ENCODE measurements at regions not wholly inside any gene's neighbourhood (a gene's known extent, or its start where the extent isn't known, plus 50 kb on each side); places are given as distances from the start of the nearest gene placed in this dataset.
"Not testable (repeated sequence)": the region's sequence is repeated elsewhere in the genome, so short reads cannot be mapped to it uniquely, and the experiment has no call there.

DNA sequence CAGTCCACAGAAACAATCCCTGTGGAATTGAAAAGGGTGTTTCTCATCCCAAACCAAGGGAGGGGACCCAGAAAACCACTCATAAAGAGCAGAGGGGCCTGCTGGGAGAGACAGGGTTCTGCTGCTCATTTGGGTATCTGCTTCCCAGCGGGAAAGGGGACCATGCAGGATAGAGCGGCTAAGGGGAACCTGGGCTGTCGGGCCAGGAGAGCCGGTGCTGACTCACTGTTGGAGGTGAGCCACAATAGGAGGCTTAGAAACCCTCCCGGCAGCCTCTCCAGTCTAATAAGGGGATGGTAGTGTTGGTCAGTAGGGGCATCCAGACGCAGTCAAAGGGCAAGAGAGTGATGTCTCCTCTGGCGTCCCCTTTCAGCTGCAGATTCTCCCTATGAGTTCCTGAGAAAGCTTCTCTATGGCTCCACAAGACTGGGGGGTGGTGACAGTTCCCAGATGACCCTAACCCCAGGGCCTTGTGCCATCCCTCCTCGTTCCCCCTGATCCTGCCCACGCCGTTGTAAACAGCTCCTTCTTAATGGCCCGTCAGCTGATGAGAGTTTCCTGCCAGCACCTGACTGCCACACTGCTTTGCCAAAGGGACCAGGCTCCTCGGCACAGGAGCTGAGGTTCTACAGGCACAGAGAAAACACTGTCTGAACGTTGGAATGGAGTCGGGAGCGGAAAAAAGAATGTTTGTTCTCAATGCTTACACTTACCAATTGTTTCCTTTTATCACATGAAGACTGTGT lies 646.1 kb upstream of the DEFB115 start:
- Histone ChIP-seq H3K9me3 (replicated peaks in 1 of 11) (peaks cover 21 to 29% (median 25%) of the 10 kb centered on the region in 11 experiments), H4K20me1 (no peaks in the 10 kb centered on the region), H3K9ac (no peak overlapping the region), H3K4me3 (no peak overlapping the region), H3K27ac (no peak overlapping the region), H3K4me2 (no peak overlapping the region), H3K36me3 (no peaks in the 10 kb centered on the region), H3K27me3 (no peaks in the 10 kb centered on the region), H3K4me1 (no peaks in the 10 kb centered on the region)
- no peak for TF ChIP-seq Cebpa-rat (IDR thresholded peaks at IDR 0.05)

DNA sequence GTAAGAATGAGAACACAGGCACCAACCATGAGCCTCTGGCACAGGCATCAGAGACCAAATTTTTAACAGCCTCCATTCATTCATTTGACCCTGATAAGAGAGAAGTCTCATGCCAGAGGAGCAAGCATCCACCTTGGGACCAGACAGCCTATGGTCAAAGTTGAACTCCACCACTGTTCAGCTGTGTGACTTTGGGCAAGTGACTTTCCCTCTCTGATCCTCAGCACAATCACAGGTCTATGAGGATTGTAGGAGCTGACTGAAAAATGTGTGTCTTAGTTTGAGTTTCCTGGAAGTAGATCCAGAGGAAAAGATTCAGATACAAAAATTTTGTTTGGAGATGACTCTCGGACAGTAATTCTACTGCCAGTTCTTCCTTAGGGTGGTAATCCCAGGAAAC lies 645.1 kb upstream of the DEFB115 start:
- Histone ChIP-seq H3K36me3 (no peaks in the 10 kb centered on the region), H3K27me3 (no peaks in the 10 kb centered on the region), H3K9me3 (replicated peaks in 1 of 11) (peaks cover 12 to 19% (median 15%) of the 10 kb centered on the region in 11 experiments), H4K20me1 (no peaks in the 10 kb centered on the region), H3K4me3 (no peak overlapping the region), H3K4me2 (no peak overlapping the region), H3K27ac (no peak overlapping the region), H3K4me1 (no peaks in the 10 kb centered on the region), H3K9ac (no peak overlapping the region)
- TF ChIP-seq Cebpa-rat (IDR thresholded peaks at IDR 0.05), result no peak

DNA sequence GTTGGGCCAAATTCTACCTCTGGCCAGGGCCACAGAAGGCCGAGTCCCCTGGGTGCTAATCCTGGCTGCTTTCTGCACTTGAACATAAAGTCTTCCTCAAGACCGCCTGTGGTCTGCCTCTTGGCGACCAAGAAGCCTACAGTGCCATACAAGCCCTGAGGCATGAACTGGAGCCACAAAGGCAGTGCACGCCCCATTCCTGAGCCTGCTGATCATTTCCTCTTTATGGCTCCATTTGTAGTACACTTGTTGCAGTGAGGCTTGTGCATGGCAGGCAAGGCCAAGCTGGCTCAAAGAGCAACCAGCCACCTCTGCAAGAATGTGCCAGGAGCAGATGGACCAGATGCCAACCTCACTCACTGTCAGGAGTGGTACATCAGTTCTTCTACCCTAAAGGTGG lies 636.1 kb upstream of the DEFB115 start:
- H3K4me3 ChIP-seq; H3K36me3 ChIP-seq; H3K9me3 ChIP-seq (replicated peaks in 1 of 11); H3K9ac ChIP-seq; H3K4me1 ChIP-seq; H3K4me2 ChIP-seq; H4K20me1 ChIP-seq; H3K27ac ChIP-seq; H3K27me3 ChIP-seq: not testable (repeated sequence)

DNA sequence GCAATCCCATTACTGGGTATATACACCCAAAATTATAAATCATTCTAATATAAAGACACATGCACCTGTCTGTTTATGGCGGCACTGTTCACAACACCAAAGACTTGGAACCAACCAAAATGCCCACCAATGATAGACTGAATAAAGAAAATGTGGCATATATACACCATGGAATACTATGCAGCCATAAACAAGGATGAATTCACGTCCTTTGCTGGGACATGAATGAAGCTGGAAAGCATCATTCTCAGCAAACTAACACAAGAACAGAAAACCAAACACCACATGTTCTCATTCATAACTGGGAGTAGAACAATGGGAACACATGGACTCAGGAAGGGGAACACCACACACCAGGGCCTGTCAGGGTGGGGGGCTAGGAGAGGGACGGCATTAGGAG lies 633.2 kb upstream of the DEFB115 start:
- not testable (repeated sequence) for H3K9me3 ChIP-seq (replicated peaks in 1 of 11); H3K9ac ChIP-seq; H3K4me2 ChIP-seq; H3K27me3 ChIP-seq; H4K20me1 ChIP-seq; H3K36me3 ChIP-seq; H3K4me3 ChIP-seq; H3K27ac ChIP-seq; H3K4me1 ChIP-seq

DNA sequence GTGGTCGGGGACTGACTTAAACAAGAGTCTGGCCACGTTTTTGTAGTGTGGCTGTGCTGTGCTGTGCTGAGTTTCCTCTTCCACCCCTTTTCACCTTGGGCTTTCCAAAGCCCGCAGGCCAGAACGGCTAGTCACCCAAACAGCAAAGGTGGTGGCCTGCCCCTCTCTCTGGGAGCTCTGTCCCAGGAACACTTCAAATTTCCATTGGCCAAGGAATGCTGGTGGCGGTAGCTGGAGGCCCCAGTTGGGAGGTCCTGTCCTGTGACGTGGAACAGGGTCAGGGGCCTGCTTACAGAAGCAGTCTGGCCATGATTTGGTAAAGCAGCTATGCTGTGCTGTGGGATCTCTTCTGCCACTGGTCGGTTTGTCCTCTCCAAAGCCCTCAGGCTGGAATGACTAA lies 628.1 kb upstream of the DEFB115 start:
- H3K27me3 ChIP-seq; H3K36me3 ChIP-seq; H3K9ac ChIP-seq; H3K4me3 ChIP-seq; H3K4me2 ChIP-seq; H3K9me3 ChIP-seq (replicated peaks in 1 of 11); H3K27ac ChIP-seq; H4K20me1 ChIP-seq; H3K4me1 ChIP-seq: not testable (repeated sequence)

DNA sequence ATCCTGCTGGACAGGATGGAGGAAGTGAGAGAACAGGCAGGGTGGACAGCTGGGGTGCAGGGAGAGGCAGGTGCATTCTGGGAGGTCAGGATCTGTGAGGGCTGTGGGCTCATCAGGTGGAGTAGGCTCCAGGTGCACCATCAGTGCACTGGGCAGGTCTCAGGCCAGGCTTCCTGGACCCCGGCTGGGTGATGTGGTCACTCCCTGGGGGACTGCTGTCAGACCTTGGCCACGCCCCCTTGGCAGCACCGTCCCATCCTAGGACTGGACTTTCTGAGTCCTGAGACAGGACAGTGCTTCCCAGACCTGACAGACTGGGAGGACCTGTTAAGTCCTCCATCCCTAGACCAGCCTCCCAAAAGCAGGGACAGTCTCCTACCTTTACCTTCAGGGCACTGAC lies 626.7 kb upstream of the DEFB115 start:
- Histone ChIP-seq H3K9ac (no peak overlapping the region), H3K4me1 (no peaks in the 10 kb centered on the region), H3K4me3 (no peak overlapping the region), H3K4me2 (no peak overlapping the region), H3K36me3 (no peaks in the 10 kb centered on the region), H3K27ac (no peak overlapping the region), H3K9me3 (replicated peaks in 1 of 11) (no peaks in the 10 kb centered on the region), H4K20me1 (no peaks in the 10 kb centered on the region), H3K27me3 (no peaks in the 10 kb centered on the region)
- TF ChIP-seq Cebpa-rat (IDR thresholded peaks at IDR 0.05), result no peak

DNA sequence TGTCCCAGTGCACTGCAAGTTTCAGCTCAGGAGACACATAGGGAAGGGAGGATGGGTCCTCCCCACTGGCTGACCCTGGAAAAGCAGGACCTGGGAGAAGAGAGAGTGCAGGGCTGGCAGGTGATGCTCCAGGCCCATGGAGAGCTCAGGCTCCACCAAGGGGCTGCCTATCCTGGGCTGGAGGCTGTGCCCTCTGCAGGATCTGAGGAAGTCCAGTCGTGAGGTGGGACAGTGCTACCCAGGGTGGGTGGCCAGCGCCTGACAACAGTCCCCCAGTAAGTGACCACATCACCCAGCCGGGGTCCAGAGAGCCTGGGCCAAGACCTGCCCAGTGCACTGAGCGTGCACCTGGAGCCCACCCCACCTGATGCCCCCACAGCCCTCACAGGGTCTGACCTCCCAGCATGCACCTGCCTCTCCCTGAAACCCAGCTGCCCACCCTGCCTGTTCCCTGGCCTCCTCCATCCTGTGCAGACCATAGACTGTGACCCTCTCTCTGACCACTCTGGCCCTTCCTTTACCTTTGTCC lies 626.1 kb upstream of the DEFB115 start:
- not testable (repeated sequence) for H3K9ac ChIP-seq; H3K4me3 ChIP-seq; H3K4me2 ChIP-seq; H3K9me3 ChIP-seq (replicated peaks in 1 of 11); H4K20me1 ChIP-seq; H3K36me3 ChIP-seq; H3K27me3 ChIP-seq; H3K4me1 ChIP-seq; H3K27ac ChIP-seq

DNA sequence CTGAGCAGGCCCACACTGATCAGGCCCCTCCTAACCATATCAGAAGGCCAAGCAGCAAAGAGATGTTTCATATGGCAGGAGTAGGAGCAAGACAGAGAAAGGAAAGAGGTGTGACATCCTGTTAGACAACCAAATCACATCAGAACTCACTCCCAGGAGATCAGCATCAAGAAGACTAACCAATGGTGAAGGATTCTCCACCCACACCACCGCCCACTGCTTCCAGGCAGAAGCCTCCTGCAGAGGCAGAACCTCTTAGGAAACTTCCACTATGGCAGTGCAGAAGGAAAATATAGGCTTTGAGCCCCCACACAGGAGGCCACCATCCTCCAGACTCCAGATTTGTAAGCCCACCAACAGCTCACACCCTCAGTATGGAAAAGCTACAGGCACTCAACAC lies 624.7 kb upstream of the DEFB115 start:
- H3K36me3 ChIP-seq, result not testable (repeated sequence)

DNA sequence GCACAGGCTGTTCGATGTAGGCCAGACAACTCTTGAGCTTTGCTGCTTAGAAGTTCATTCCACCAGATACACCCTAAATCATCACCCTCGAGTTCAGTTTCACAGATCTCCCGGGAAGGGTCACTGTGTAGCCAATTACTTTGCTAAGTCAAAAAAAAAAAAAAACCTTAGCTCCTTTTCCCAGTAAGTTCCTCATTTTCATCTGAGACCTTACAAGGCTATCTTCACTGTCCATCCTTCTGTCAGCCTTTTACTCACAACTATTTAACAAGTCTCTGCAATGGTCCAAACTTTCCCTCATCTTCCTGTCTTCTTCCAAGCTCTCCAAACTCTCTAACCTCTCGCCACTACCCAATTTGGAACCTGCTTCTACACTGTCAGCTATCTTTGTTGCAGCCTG lies 615.9 kb upstream of the DEFB115 start:
- not testable (repeated sequence) for H3K9ac ChIP-seq; H3K4me2 ChIP-seq; H3K27me3 ChIP-seq; H3K4me3 ChIP-seq; H3K9me3 ChIP-seq (replicated peaks in 1 of 11); H4K20me1 ChIP-seq; H3K4me1 ChIP-seq; H3K36me3 ChIP-seq; H3K27ac ChIP-seq

More for the DNA sequence above, 624.7 kb upstream of the DEFB115 start:
- H3K4me3 ChIP-seq; H3K27ac ChIP-seq; H3K4me1 ChIP-seq; H3K9me3 ChIP-seq (replicated peaks in 1 of 11); H4K20me1 ChIP-seq; H3K4me2 ChIP-seq; H3K9ac ChIP-seq; H3K27me3 ChIP-seq: not testable (repeated sequence)

DNA sequence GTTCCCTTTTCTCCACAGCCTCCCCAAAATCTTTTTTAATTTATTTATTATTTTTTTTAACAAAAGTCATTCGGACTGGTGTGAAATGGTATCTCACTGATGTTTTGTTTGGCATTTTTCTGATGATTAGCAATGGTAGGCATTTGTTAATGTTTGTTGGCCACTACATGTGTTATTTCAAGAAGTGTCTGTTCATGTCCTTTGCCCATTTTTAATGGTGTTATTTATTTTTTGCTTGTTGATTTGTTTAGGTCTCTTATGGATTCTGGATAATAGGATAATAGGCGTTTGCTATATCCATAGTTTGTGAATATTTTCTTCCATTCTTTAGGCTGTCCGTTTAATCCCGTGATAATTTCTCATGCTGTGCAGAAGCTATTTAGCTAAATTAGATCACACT lies 596.5 kb upstream of the DEFB115 start:
- H3K4me1 ChIP-seq; H3K4me2 ChIP-seq; H3K27ac ChIP-seq; H3K4me3 ChIP-seq; H3K36me3 ChIP-seq; H3K9ac ChIP-seq; H4K20me1 ChIP-seq; H3K9me3 ChIP-seq (replicated peaks in 1 of 11); H3K27me3 ChIP-seq: not testable (repeated sequence)

DNA sequence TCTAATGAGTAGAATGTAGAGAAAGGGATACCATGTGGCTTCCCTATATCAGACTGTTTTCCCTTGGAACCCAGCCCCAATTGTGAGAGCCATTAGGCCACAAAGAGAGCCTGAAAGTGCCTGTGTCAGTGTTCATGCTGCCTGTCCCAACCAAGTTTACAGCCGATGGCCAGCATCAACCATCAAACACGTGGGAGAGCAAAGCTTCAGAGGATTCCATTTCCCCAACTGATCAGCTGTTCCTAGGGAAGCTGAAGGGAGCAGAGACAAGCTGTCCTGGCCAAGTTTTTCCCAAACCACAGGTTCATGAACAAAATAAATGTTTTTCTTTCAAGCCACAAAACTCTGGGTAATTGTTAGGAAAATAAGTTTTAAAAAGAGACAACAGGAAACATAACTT lies 589.0 kb upstream of the DEFB115 start:
- H3K36me3 ChIP-seq; H3K4me1 ChIP-seq; H3K4me2 ChIP-seq; H3K4me3 ChIP-seq; H4K20me1 ChIP-seq; H3K27ac ChIP-seq; H3K9ac ChIP-seq; H3K27me3 ChIP-seq; H3K9me3 ChIP-seq (replicated peaks in 1 of 11): not testable (repeated sequence)

DNA sequence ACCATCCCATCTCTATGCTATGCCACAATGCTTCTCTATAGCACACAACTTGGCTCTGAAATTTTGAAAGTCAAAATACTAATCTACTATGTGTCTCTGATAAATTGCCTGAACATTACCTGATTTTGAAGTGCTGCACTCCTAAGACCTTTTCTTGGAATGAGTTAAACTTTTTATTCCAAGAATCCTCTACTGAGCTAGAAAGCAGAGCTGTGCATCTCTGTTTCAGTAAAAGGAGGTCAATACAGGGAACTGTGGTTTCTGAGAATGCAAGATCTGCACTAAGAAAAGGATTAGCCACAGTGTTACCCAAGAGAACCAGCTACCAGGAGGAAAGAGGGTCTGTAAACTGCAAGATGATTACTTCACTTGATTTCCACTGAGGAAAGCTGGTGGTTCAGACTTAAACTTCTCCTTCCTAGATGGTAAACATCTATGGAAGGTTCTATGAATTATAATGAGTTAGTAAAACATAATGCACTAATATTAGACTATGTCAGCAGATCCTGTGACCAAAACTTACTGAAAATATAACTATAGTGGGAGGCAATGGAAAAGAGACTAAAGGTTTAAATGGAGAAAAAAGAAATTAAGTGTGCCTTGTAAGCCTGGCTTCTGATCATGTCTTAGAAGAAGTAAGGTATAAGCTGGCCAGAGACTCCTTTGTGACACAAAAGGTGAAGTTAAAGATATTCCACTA lies 588.0 kb upstream of the DEFB115 start:
- not testable (repeated sequence) for H3K9me3 ChIP-seq (replicated peaks in 1 of 11); H3K27me3 ChIP-seq; H3K4me3 ChIP-seq; H3K36me3 ChIP-seq; H3K4me2 ChIP-seq; H3K9ac ChIP-seq; H3K27ac ChIP-seq; H4K20me1 ChIP-seq; H3K4me1 ChIP-seq

DNA sequence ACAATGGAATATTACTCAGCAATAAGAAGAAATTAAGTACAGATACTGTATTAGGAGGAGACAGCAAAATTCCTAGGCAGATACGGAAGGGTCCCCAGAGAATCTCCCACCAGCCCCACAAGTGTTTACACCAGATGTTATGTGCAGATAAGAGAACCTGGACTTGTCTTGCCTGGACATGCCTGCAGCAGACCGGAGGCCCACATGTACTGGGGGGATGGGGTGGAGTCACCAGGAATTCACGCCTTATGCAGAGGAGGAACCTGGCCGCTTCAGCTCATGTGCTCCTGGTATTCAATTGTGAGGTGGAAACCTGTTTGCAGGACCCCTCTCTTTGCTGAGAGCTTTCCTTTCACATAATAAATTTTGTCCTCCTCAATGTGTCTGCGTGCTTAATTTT lies 586.3 kb upstream of the DEFB115 start:
- H3K9me3 ChIP-seq (replicated peaks in 1 of 11); H3K36me3 ChIP-seq; H3K27ac ChIP-seq; H3K4me1 ChIP-seq; H3K4me2 ChIP-seq; H4K20me1 ChIP-seq; H3K27me3 ChIP-seq; H3K4me3 ChIP-seq; H3K9ac ChIP-seq: not testable (repeated sequence)

DNA sequence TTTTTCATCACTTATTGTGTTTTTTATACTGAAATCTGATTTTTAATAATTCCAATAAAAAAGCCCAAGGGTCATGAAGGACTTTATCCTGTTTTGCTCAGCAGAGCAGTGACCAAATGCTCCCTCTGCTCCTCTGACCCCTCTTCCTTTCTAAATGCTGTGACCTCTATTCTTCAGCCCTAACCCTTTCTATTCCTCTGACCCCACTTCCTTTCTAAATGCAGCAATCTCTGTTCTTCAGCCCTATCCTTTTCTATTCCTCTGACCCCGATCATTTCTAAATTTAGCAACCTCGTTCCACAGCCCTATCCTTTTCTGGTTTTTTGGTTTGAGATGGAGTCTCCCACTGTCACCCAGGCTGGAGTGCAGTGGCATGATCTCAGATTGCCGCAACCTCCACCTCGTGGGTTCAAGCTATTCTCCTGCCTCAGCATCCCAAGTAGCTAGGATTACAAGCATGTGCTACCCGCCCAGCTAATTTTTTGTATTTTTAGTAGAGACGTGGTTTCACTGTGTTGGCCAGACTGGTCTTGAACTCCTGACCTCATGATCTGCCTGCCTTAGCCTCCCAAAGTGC lies 581.4 kb upstream of the DEFB115 start:
- not testable (repeated sequence) for H3K9me3 ChIP-seq (replicated peaks in 1 of 11); H3K4me1 ChIP-seq; H3K4me3 ChIP-seq; H3K27me3 ChIP-seq; H3K4me2 ChIP-seq; H3K27ac ChIP-seq; H3K9ac ChIP-seq; H4K20me1 ChIP-seq; H3K36me3 ChIP-seq

Data from BLaER1 treated with 17β-estradiol and CSF1 and Interleukin-3, amounts not matched to agents 10 nM and 100 nM (cell line).